Hepatocyte (in vitro differentiated cells): ENCODE measurements at regions not wholly inside any gene's neighbourhood (a gene's known extent, or its start where the extent isn't known, plus 50 kb on each side); places are given as distances from the start of the nearest gene placed in this dataset.

Experiments
- DNase-seq: peaks from one replicate; pipeline ENCODE4 v3.0.0-alpha.2; 2016; ENCODE audit warnings: low spot score
- H2AFZ ChIP-seq: fragments of 200-600 bp; sonication (generic); 2 replicates; pipeline ENCODE4 v1.6.0; 2016; ENCODE audit warnings: antibody characterized with exemption, mild to moderate bottlenecking
- H3K27ac ChIP-seq: fragments of 200-600 bp; sonication (generic); 2 replicates; pipeline ENCODE4 v1.5.1; 2016; ENCODE audit warnings: mild to moderate bottlenecking
- H3K27me3 ChIP-seq: fragments of 200-600 bp; sonication (generic); 2 replicates; pipeline ENCODE4 v1.6.1; 2016
- H3K36me3 ChIP-seq: fragments of 200-600 bp; sonication (generic); replicated peaks from 2 replicates; pipeline ENCODE4 v1.5.1; 2016; ENCODE audit warnings: low read depth; ENCODE audit not compliant: insufficient read depth
- H3K4me1 ChIP-seq: fragments of 200-600 bp; sonication (generic); 2 replicates; pipeline ENCODE4 v1.5.1; 2016; ENCODE audit warnings: mild to moderate bottlenecking, moderate library complexity; ENCODE audit not compliant: insufficient read depth
- H3K4me2 ChIP-seq: fragments of 200-600 bp; sonication (generic); 2 replicates; pipeline ENCODE4 v1.6.0; 2016
- H3K4me3 ChIP-seq: fragments of 200-600 bp; sonication (generic); 2 replicates; pipeline ENCODE4 v1.5.1; 2016; ENCODE audit warnings: mild to moderate bottlenecking
- H3K79me2 ChIP-seq: fragments of 200-600 bp; sonication (generic); 2 replicates; pipeline ENCODE4 v1.6.0; 2017; ENCODE audit warnings: mild to moderate bottlenecking
- H3K9me2 ChIP-seq: fragments of 200-600 bp; sonication (generic); replicated peaks from 2 replicates; pipeline ENCODE4 v1.6.0; 2017; ENCODE audit warnings: mild to moderate bottlenecking; ENCODE audit not compliant: insufficient read depth
- H3K9me3 ChIP-seq: fragments of 200-600 bp; sonication (generic); 2 replicates; pipeline ENCODE4 v1.5.1; 2016; ENCODE audit warnings: low read depth, mild to moderate bottlenecking
- H4K20me1 ChIP-seq: fragments of 200-600 bp; sonication (generic); 2 replicates; pipeline ENCODE4 v1.6.0; 2016; ENCODE audit warnings: mild to moderate bottlenecking; ENCODE audit not compliant: insufficient read depth, poor library complexity, severe bottlenecking
- CTCF ChIP-seq: fragments of 200-600 bp; sonication (generic); IDR thresholded peaks from 2 replicates; pipeline ENCODE4 v1.5.1; 2016; ENCODE audit warnings: antibody characterized with exemption, mild to moderate bottlenecking; ENCODE audit not compliant: poor library complexity
- EZH2 ChIP-seq: fragments of 200-600 bp; sonication (generic); IDR thresholded peaks from 2 replicates; pipeline ENCODE4 v1.6.1; 2016; ENCODE audit warnings: antibody characterized with exemption, mild to moderate bottlenecking, borderline replicate concordance
- EZH2phosphoT487 ChIP-seq: fragments of 200-600 bp; sonication (generic); IDR thresholded peaks from one replicate; pipeline ENCODE4 v1.6.1; 2018; ENCODE audit warnings: antibody characterized with exemption, mild to moderate bottlenecking, low read depth, moderate library complexity; ENCODE audit not compliant: unreplicated experiment, severe bottlenecking
- WGBS: methylation state at CpG from one replicate; pipeline ENCODE4 v1.1.6; 2016; ENCODE audit warnings: low lambda C conversion rate; ENCODE audit errors: missing lambda C conversion rate; 5-methylcytosine and 5-hydroxymethylcytosine counted together

GRCh38 chr2:15713475-15713874, 121.8 kb downstream of the DDX1 start:
- Histone ChIP-seq H3K27ac (no peak overlapping the region), H3K4me1 (no peaks in the 10 kb centered on the region), H3K9me2 (no peaks in the 10 kb centered on the region), H3K4me2 (no peak overlapping the region), H3K9me3 (no peaks in the 10 kb centered on the region), H3K4me3 (no peak overlapping the region), H3K79me2 (no peaks in the 10 kb centered on the region), H2AFZ (no peak overlapping the region), H3K36me3 (no peaks in the 10 kb centered on the region), H4K20me1 (no peaks in the 10 kb centered on the region), H3K27me3 (no peaks in the 10 kb centered on the region)
- WGBS = 93% methylated on average over 4 of the region's 4 CpGs
- no peak for DNase-seq
- no peak for TF ChIP-seq EZH2

GRCh38 chr2:15714002-15714401, 122.3 kb downstream of the DDX1 start:
- no peaks in the 10 kb centered on the region for H3K4me1 ChIP-seq
- no peak for DNase-seq
- no peak for TF ChIP-seq EZH2phosphoT487
- no peak for TF ChIP-seq CTCF
- TF ChIP-seq EZH2 = no peak
- no peak overlapping the region for H3K4me3 ChIP-seq
- H3K36me3 ChIP-seq = no peaks in the 10 kb centered on the region
- H4K20me1 ChIP-seq = no peaks in the 10 kb centered on the region
- no peaks in the 10 kb centered on the region for H3K9me3 ChIP-seq
- no peaks in the 10 kb centered on the region for H3K27me3 ChIP-seq
- H3K9me2 ChIP-seq = no peaks in the 10 kb centered on the region
- H2AFZ ChIP-seq = no peak overlapping the region
- H3K4me2 ChIP-seq = no peak overlapping the region
- no peak overlapping the region for H3K27ac ChIP-seq
- WGBS = 86% methylated on average over 5 of the region's 5 CpGs
- H3K79me2 ChIP-seq = no peaks in the 10 kb centered on the region

- Histone ChIP-seq H3K9me3 (no peaks in the 10 kb centered on the region), H2AFZ (no peak overlapping the region)
- 100% methylated on average over 1 of the region's 1 CpG for WGBS
Observed at GRCh38 chr2:15714609-15715008, 122.9 kb downstream of the DDX1 start.

GRCh38 chr2:15715596-15715995, 123.9 kb downstream of the DDX1 start:
- H3K4me2 ChIP-seq = no peak overlapping the region
- no peaks in the 10 kb centered on the region for H3K36me3 ChIP-seq
- no peaks in the 10 kb centered on the region for H3K27me3 ChIP-seq
- no peaks in the 10 kb centered on the region for H3K4me1 ChIP-seq
- no peaks in the 10 kb centered on the region for H4K20me1 ChIP-seq
- H2AFZ ChIP-seq = no peak overlapping the region
- no peak for DNase-seq
- no peak for TF ChIP-seq EZH2phosphoT487
- TF ChIP-seq CTCF = no peak
- no peak for TF ChIP-seq EZH2
- H3K9me2 ChIP-seq = no peaks in the 10 kb centered on the region
- H3K27ac ChIP-seq = no peak overlapping the region
- no peaks in the 10 kb centered on the region for H3K9me3 ChIP-seq
- 90% methylated on average over 8 of the region's 8 CpGs for WGBS
- H3K79me2 ChIP-seq = no peaks in the 10 kb centered on the region
- H3K4me3 ChIP-seq = no peak overlapping the region

More at GRCh38 chr2:15714609-15715008, 122.9 kb downstream of the DDX1 start:
- H4K20me1 ChIP-seq = no peaks in the 10 kb centered on the region
- no peaks in the 10 kb centered on the region for H3K4me1 ChIP-seq
- no peak overlapping the region for H3K4me3 ChIP-seq
- DNase-seq = no peak
- H3K27me3 ChIP-seq = no peaks in the 10 kb centered on the region
- H3K36me3 ChIP-seq = no peaks in the 10 kb centered on the region
- TF ChIP-seq EZH2phosphoT487 = no peak
- TF ChIP-seq EZH2 = no peak
- TF ChIP-seq CTCF = no peak
- no peak overlapping the region for H3K4me2 ChIP-seq
- H3K79me2 ChIP-seq = no peaks in the 10 kb centered on the region
- H3K9me2 ChIP-seq = no peaks in the 10 kb centered on the region
- no peak overlapping the region for H3K27ac ChIP-seq
